Mesothelial cell of epicardium (in vitro differentiated cells): ENCODE measurements at regions not wholly inside any gene's neighbourhood (a gene's known extent, or its start where the extent isn't known, plus 50 kb on each side); places are given as distances from the start of the nearest gene placed in this dataset.

ENCODE experiments used
- DNase-seq, 2 experiments: peaks; one replicate each; pipeline ENCODE4 v3.0.0; 2021; ENCODE audit warnings: low spot score in 2 of 2; ENCODE audit not compliant: unreplicated experiment in 2 of 2
- H3K27ac Mint-ChIP-seq: 2 replicates; pipeline ENCODE4 v1.8.0; 2021; ENCODE audit warnings: mixed read lengths
- H3K27me3 Mint-ChIP-seq: 2 replicates; pipeline ENCODE4 v1.8.0; 2021; ENCODE audit warnings: low read depth, mixed read lengths
- H3K36me3 Mint-ChIP-seq: 2 replicates; pipeline ENCODE4 v1.8.0; 2021; ENCODE audit warnings: mixed read lengths
- H3K4me1 Mint-ChIP-seq: 2 replicates; pipeline ENCODE4 v1.8.0; 2021; ENCODE audit warnings: mixed read lengths
- H3K4me3 Mint-ChIP-seq: 2 replicates; pipeline ENCODE4 v1.8.0; 2021; ENCODE audit warnings: mild to moderate bottlenecking, moderate library complexity, mixed read lengths
- H3K9me3 Mint-ChIP-seq: 2 replicates; pipeline ENCODE4 v1.8.0; 2021; ENCODE audit warnings: mixed read lengths
- CTCF ChIP-seq: fragments of 200-600 bp; sonication (generic); IDR thresholded peaks from one replicate; pipeline ENCODE4 v1.5.0; 2021; ENCODE audit warnings: antibody characterized with exemption; ENCODE audit not compliant: unreplicated experiment

- Mint-ChIP-seq H3K4me3 (no peak overlapping the region), H3K4me1 (peaks cover 6% of the 10 kb centered on the region), H3K9me3 (no peaks in the 10 kb centered on the region), H3K27ac (no peak overlapping the region), H3K27me3 (peaks cover 5% of the 10 kb centered on the region), H3K36me3 (no peaks in the 10 kb centered on the region)
- no peak for DNase-seq
- TF ChIP-seq CTCF = no peak
These were observed 152.5 kb upstream of the NAV2 start for GRCh38 chr11:19560156-19560555.

GRCh38 chr11:19559746-19560145 lies 152.9 kb upstream of the NAV2 start:
- no peak for DNase-seq
- Mint-ChIP-seq H3K4me1 (peaks cover 6% of the 10 kb centered on the region), H3K36me3 (no peaks in the 10 kb centered on the region), H3K9me3 (no peaks in the 10 kb centered on the region), H3K27ac (no peak overlapping the region), H3K4me3 (no peak overlapping the region), H3K27me3 (peaks cover 5% of the 10 kb centered on the region)
- no peak for TF ChIP-seq CTCF

- no peak for DNase-seq
- no peak overlapping the region for H3K4me3 Mint-ChIP-seq
- peaks cover 3% of the 10 kb centered on the region for H3K4me1 Mint-ChIP-seq
- H3K27me3 Mint-ChIP-seq = peaks cover 5% of the 10 kb centered on the region
- no peak overlapping the region for H3K27ac Mint-ChIP-seq
- TF ChIP-seq CTCF = no peak
- H3K9me3 Mint-ChIP-seq = no peaks in the 10 kb centered on the region
- no peaks in the 10 kb centered on the region for H3K36me3 Mint-ChIP-seq
These were observed 154.2 kb upstream of the NAV2 start for GRCh38 chr11:19558189-19558986.

- TF ChIP-seq CTCF = peak; percentile 92
- H3K36me3 Mint-ChIP-seq = no peaks in the 10 kb centered on the region
- peaks cover 3% of the 10 kb centered on the region for H3K4me1 Mint-ChIP-seq
- no peak overlapping the region for H3K27ac Mint-ChIP-seq
- H3K9me3 Mint-ChIP-seq = no peaks in the 10 kb centered on the region
- DNase-seq = peak; percentile 70 to 90
- no peak overlapping the region for H3K4me3 Mint-ChIP-seq
- H3K27me3 Mint-ChIP-seq = peaks cover 3% of the 10 kb centered on the region
These were observed 154.9 kb upstream of the NAV2 start for GRCh38 chr11:19557720-19558140.

GRCh38 chr11:19557185-19557584 lies 155.5 kb upstream of the NAV2 start:
- H3K27me3 Mint-ChIP-seq = peaks cover 3% of the 10 kb centered on the region
- H3K4me3 Mint-ChIP-seq = no peak overlapping the region
- no peak for TF ChIP-seq CTCF
- H3K4me1 Mint-ChIP-seq = peaks cover 8% of the 10 kb centered on the region
- no peak overlapping the region for H3K27ac Mint-ChIP-seq
- H3K36me3 Mint-ChIP-seq = no peaks in the 10 kb centered on the region
- DNase-seq = no peak
- H3K9me3 Mint-ChIP-seq = no peaks in the 10 kb centered on the region
